ENCODE measurements at regions not wholly inside any gene's neighbourhood (a gene's known extent, or its start where the extent isn't known, plus 50 kb on each side); places are given as distances from the start of the nearest gene placed in this dataset.

DNA sequence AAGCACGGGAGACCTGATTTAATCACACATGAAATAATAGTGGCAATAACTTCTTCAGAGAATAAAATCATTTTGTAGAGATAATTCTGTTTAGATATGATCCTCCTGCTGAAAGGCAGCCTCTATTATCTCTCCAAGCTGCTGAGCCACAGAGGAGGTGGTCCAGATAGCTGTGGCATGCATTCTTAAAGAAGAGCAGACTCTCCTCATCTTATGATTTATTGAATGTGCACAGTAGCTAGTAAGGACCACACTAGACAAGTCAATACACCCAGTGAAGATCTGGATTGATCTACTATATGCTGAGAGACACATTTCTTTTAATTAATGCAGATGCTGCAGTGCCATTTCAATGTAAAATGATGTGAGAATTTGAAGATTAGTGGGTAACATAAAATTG is 552.9 kb upstream of the ANO3 start:
- TF ChIP-seq, protein P1, sequence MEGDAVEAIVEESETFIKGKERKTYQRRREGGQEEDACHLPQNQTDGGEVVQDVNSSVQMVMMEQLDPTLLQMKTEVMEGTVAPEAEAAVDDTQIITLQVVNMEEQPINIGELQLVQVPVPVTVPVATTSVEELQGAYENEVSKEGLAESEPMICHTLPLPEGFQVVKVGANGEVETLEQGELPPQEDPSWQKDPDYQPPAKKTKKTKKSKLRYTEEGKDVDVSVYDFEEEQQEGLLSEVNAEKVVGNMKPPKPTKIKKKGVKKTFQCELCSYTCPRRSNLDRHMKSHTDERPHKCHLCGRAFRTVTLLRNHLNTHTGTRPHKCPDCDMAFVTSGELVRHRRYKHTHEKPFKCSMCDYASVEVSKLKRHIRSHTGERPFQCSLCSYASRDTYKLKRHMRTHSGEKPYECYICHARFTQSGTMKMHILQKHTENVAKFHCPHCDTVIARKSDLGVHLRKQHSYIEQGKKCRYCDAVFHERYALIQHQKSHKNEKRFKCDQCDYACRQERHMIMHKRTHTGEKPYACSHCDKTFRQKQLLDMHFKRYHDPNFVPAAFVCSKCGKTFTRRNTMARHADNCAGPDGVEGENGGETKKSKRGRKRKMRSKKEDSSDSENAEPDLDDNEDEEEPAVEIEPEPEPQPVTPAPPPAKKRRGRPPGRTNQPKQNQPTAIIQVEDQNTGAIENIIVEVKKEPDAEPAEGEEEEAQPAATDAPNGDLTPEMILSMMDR (IDR thresholded peaks at IDR 0.05): no peak
- TF ChIP-seq RCOR1 (IDR thresholded peaks at IDR 0.05; ENCODE audit: low read length): no peak

All from SK-N-SH (cell line).